RWPE2 (cell line): ENCODE measurements at regions not wholly inside any gene's neighbourhood (a gene's known extent, or its start where the extent isn't known, plus 50 kb on each side); places are given as distances from the start of the nearest gene placed in this dataset.
A peak's percentile ranks its signal among the peaks of the same experiment; 100 is the strongest.

ENCODE experiments used
- ATAC-seq: fragments of 200-7000 bp; cut with Tn5 transposase; 3 replicates; pipeline ENCODE4 v1.9.1; 2021; ENCODE audit warnings: low read depth
- DNase-seq: peaks from one replicate; pipeline ENCODE4 v3.0.0-alpha.2; 2020; ENCODE audit warnings: low spot score
- H3K27ac ChIP-seq: fragments of 450-650 bp; 2 replicates; pipeline ENCODE4 v1.5.1; 2017; ENCODE audit warnings: mild to moderate bottlenecking; ENCODE audit not compliant: poor library complexity, severe bottlenecking
- H3K27me3 ChIP-seq: fragments of 250-450 bp; sonication (Bioruptor Pico); 2 replicates; pipeline ENCODE4 v1.5.1; 2021; ENCODE audit warnings: mild to moderate bottlenecking, moderate library complexity; ENCODE audit not compliant: insufficient read depth, poor library complexity, severe bottlenecking
- H3K36me3 ChIP-seq: fragments of 250-450 bp; sonication (Bioruptor Pico); 2 replicates; pipeline ENCODE4 v1.5.1; 2020; ENCODE audit warnings: low read depth, mild to moderate bottlenecking, moderate library complexity
- H3K4me1 ChIP-seq: fragments of 250-450 bp; sonication (Bioruptor Pico); 2 replicates; pipeline ENCODE4 v1.5.1; 2021; ENCODE audit warnings: mild to moderate bottlenecking, moderate library complexity; ENCODE audit not compliant: insufficient read depth, poor library complexity, severe bottlenecking
- H3K4me3 ChIP-seq: fragments of 250-450 bp; sonication (Bioruptor Pico); 2 replicates; pipeline ENCODE4 v1.5.1; 2021; ENCODE audit warnings: mild to moderate bottlenecking, moderate library complexity; ENCODE audit not compliant: severe bottlenecking
- H3K9me3 ChIP-seq: fragments of 250-450 bp; sonication (Bioruptor Pico); 2 replicates; pipeline ENCODE4 v1.5.1; 2021; ENCODE audit warnings: mild to moderate bottlenecking, moderate library complexity; ENCODE audit not compliant: severe bottlenecking
- TF ChIP-seq, protein P1 (sequence below): fragments of 450-650 bp; IDR thresholded peaks from one replicate; pipeline ENCODE4 v1.5.1; 2017; ENCODE audit warnings: mild to moderate bottlenecking, moderate library complexity; ENCODE audit not compliant: poor library complexity, severe bottlenecking

DNA sequence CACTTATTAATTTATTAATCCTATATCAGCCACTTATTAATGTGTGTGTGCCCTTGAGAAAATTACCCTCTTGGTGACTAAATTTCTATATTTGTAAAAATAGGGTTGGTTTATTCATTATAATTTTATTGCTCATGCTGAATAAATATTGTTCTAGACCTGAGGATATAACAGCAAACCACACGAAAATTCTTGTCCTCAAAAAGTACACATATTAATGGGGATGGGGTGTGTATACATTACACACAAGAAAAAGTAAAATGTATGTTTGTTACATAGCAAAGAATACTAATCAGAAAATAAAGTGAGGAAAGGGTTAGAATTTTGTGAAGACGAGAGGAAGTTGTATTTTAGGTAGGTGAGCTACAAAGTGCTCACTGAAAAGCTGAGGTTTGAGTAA lies 1068.9 kb upstream of the RAG2 start:
- Histone ChIP-seq H3K27me3 (no peaks in the 10 kb centered on the region), H3K9me3 (no peaks in the 10 kb centered on the region), H3K27ac (no peak overlapping the region), H3K4me1 (no peaks in the 10 kb centered on the region), H3K4me3 (no peak overlapping the region), H3K36me3 (no peaks in the 10 kb centered on the region)
- DNase-seq = no peak
- ATAC-seq = no peak
- TF ChIP-seq, protein P1, sequence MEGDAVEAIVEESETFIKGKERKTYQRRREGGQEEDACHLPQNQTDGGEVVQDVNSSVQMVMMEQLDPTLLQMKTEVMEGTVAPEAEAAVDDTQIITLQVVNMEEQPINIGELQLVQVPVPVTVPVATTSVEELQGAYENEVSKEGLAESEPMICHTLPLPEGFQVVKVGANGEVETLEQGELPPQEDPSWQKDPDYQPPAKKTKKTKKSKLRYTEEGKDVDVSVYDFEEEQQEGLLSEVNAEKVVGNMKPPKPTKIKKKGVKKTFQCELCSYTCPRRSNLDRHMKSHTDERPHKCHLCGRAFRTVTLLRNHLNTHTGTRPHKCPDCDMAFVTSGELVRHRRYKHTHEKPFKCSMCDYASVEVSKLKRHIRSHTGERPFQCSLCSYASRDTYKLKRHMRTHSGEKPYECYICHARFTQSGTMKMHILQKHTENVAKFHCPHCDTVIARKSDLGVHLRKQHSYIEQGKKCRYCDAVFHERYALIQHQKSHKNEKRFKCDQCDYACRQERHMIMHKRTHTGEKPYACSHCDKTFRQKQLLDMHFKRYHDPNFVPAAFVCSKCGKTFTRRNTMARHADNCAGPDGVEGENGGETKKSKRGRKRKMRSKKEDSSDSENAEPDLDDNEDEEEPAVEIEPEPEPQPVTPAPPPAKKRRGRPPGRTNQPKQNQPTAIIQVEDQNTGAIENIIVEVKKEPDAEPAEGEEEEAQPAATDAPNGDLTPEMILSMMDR = no peak

DNA sequence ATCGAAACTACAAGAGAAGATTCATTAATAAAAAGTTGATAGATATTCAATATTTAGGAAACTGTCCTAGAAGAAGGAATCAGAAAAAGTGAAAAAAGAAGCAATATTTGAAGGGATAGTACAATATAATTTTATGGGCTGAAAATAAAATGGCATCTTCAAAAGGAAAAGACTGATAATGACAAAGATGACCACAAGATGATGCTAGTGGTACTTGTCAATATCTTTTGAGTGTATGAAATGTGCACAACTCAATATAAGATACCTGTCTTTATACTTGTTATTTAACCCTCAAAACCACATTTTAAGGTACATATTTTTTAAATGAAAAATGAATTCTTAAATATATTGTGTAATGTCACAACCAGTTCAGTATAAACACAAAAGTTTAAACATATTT lies 1059.6 kb upstream of the RAG2 start:
- Histone ChIP-seq H3K36me3 (no peaks in the 10 kb centered on the region), H3K27me3 (no peaks in the 10 kb centered on the region), H3K27ac (no peak overlapping the region), H3K9me3 (no peaks in the 10 kb centered on the region), H3K4me1 (no peaks in the 10 kb centered on the region), H3K4me3 (no peak overlapping the region)
- DNase-seq (no peak), ATAC-seq (no peak)
- TF ChIP-seq, protein P1 = peak; percentile 92

DNA sequence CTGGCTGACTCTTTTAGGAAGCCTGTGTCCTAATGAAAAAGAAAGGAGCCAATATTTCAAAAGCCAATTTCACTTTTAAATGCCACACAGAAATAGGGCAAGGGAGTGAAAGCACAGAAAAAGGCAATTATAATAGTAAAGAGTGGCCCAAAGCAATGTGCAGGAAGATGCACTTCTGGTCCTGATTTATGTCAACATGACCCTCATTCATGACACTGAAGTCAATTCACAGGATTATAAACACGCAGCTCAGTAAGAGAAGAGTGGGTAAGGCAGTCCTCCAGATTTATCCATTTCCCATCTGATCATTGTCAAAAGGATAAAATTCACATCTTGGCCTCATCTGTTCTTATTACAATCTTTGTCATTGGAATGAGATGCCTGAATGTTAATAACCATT lies 1049.7 kb upstream of the RAG2 start:
- Histone ChIP-seq H3K27me3 (no peaks in the 10 kb centered on the region), H3K9me3 (no peaks in the 10 kb centered on the region), H3K4me3 (no peak overlapping the region), H3K4me1 (no peaks in the 10 kb centered on the region), H3K27ac (no peak overlapping the region), H3K36me3 (no peaks in the 10 kb centered on the region)
- no peak for DNase-seq
- TF ChIP-seq, protein P1 = no peak
- no peak for ATAC-seq

DNA sequence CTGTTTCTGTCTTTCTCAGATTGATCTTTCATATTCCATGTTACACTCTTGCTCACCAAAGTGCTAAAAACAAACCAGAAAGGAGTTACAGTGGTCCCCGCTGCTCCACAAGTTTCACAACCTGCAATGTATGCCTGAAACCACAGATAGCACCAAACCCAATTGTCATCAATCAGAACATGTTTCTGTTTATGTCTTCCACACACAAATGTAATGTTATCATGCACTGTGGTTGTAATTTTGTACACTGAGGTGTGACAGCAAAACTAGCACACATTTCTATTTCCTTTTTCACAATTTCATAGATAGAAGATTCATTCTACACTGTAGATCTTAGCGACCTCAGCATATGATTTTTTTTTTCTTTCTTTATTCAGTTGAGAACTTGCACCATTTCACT lies 1045.9 kb upstream of the RAG2 start:
- Histone ChIP-seq H3K27me3 (no peaks in the 10 kb centered on the region), H3K27ac (no peak overlapping the region), H3K9me3 (no peaks in the 10 kb centered on the region), H3K4me3 (no peak overlapping the region), H3K36me3 (no peaks in the 10 kb centered on the region), H3K4me1 (no peaks in the 10 kb centered on the region)
- TF ChIP-seq, protein P1 = no peak
- ATAC-seq (no peak), DNase-seq (no peak)

DNA sequence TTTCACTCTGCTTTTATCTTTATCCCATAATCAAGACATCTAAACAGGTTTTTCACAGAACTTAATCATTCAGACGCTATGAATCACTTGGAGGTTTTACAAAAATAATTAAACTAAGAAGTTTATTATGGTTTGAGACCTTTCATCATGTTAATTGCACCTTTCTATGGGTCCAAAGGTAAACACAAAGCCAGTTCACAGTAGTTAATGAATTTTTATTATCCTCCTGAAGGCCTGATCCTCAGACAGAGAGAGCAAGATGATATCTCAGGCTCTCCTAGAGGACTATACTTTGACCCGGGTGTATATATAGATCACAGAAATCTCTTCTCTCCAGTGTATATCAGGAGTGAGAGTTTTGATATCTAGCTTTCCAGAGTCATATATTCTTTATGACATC lies 1044.3 kb upstream of the RAG2 start:
- Histone ChIP-seq H3K4me1 (no peaks in the 10 kb centered on the region), H3K36me3 (no peaks in the 10 kb centered on the region), H3K27me3 (no peaks in the 10 kb centered on the region)

More for the DNA sequence above, 1044.3 kb upstream of the RAG2 start:
- TF ChIP-seq, protein P1 = no peak
- no peak overlapping the region for H3K27ac ChIP-seq
- DNase-seq (no peak), ATAC-seq (no peak)
- no peak overlapping the region for H3K4me3 ChIP-seq
- H3K9me3 ChIP-seq = peaks cover 2% of the 10 kb centered on the region
